Liver (tissue), 8 donors: ENCODE measurements at regions not wholly inside any gene's neighbourhood (a gene's known extent, or its start where the extent isn't known, plus 50 kb on each side); places are given as distances from the start of the nearest gene placed in this dataset.

Experiments
- DNase-seq: peaks from one replicate; pipeline ENCODE4 v3.0.0-alpha.2; 2017; ENCODE audit warnings: low spot score
- H3K27ac ChIP-seq, 2 donors: one replicate each; pipeline ENCODE4 v1.7.0; 2013; ENCODE audit warnings: inconsistent platforms in 2 of 2, low read length in 2 of 2, control low read depth in 1 of 2, low read depth in 1 of 2, mild to moderate bottlenecking in 1 of 2
- H3K27me3 ChIP-seq, 4 donors: one replicate each; pipeline versions ENCODE4 v1.6.1 to v1.7.0; 2013; ENCODE audit warnings: low read length in 3 of 4, inconsistent platforms in 1 of 4, mild to moderate bottlenecking in 1 of 4, moderate library complexity in 1 of 4; ENCODE audit not compliant: control insufficient read depth in 4 of 4, insufficient read depth in 4 of 4
- H3K36me3 ChIP-seq, 4 donors: one replicate each; pipeline versions ENCODE4 v1.6.1 to v1.7.0; 2013; ENCODE audit warnings: low read length in 3 of 4, mild to moderate bottlenecking in 3 of 4, low read depth in 1 of 4, moderate library complexity in 1 of 4; ENCODE audit not compliant: control insufficient read depth in 4 of 4, insufficient read depth in 3 of 4
- H3K4me1 ChIP-seq, 4 donors: one replicate each; pipeline versions ENCODE4 v1.6.1 to v1.7.0; 2013; ENCODE audit warnings: low read length in 3 of 4, mild to moderate bottlenecking in 3 of 4, moderate library complexity in 1 of 4; ENCODE audit not compliant: control insufficient read depth in 4 of 4, insufficient read depth in 4 of 4
- H3K4me3 ChIP-seq, 3 donors: one replicate each; pipeline versions ENCODE4 v1.6.1 to v1.7.0; 2013; ENCODE audit warnings: low read length in 3 of 3, control low read depth in 1 of 3, low read depth in 1 of 3, mild to moderate bottlenecking in 1 of 3
- H3K9ac ChIP-seq, 2 donors: one replicate each; pipeline ENCODE4 v1.7.0; 2013; ENCODE audit warnings: low read length in 2 of 2, mild to moderate bottlenecking in 2 of 2, moderate library complexity in 2 of 2, control low read depth in 1 of 2, low read depth in 1 of 2
- H3K9me3 ChIP-seq, 4 donors: one replicate each; pipeline versions ENCODE4 v1.6.1 to v1.7.0; 2013; ENCODE audit warnings: low read length in 3 of 4; ENCODE audit not compliant: control insufficient read depth in 4 of 4
- EGR1 ChIP-seq, 2 donors: IDR thresholded peaks; 2 replicates each; pipeline ENCODE4 v1.6.1; 2016 to 2018; ENCODE audit warnings: antibody characterized with exemption in 2 of 2, low read depth in 2 of 2
- FOXA1 ChIP-seq: IDR thresholded peaks from 2 replicates; pipeline ENCODE4 v1.6.1; 2016; ENCODE audit warnings: antibody characterized with exemption
- FOXA2 ChIP-seq: IDR thresholded peaks from 2 replicates; pipeline ENCODE4 v1.6.1; 2016; ENCODE audit warnings: antibody characterized with exemption
- GABPA ChIP-seq, 2 donors: IDR thresholded peaks in 1 of 2; conservative IDR thresholded peaks in 1 of 2; 2 replicates each; pipeline ENCODE4 v1.6.1; 2016; ENCODE audit warnings: antibody characterized with exemption in 2 of 2, mild to moderate bottlenecking in 1 of 2, moderate library complexity in 1 of 2
- HNF4A ChIP-seq, 2 donors: conservative IDR thresholded peaks; 2 replicates each; pipeline ENCODE4 v1.6.1; 2016; ENCODE audit warnings: antibody characterized with exemption in 2 of 2, mild to moderate bottlenecking in 2 of 2
- HNF4G ChIP-seq: IDR thresholded peaks from 2 replicates; pipeline ENCODE4 v1.6.1; 2016; ENCODE audit warnings: antibody characterized with exemption
- JUND ChIP-seq, 2 donors: IDR thresholded peaks; 2 replicates each; pipeline ENCODE4 v1.6.1; 2016; ENCODE audit warnings: antibody characterized with exemption in 2 of 2
- MAX ChIP-seq: IDR thresholded peaks from 2 replicates; pipeline ENCODE4 v1.6.1; 2016; ENCODE audit warnings: antibody characterized with exemption
- NR2F2 ChIP-seq: IDR thresholded peaks from 2 replicates; pipeline ENCODE4 v1.6.1; 2016; ENCODE audit warnings: antibody characterized with exemption
- RAD21 ChIP-seq, 2 donors: IDR thresholded peaks; 2 replicates each; pipeline ENCODE4 v1.6.1; 2016; ENCODE audit warnings: antibody characterized with exemption in 2 of 2, mild to moderate bottlenecking in 2 of 2
- REST ChIP-seq: IDR thresholded peaks from 2 replicates; pipeline ENCODE4 v1.6.1; 2016; ENCODE audit warnings: antibody characterized with exemption, mild to moderate bottlenecking
- RXRA ChIP-seq, 2 donors: IDR thresholded peaks; 2 replicates each; pipeline ENCODE4 v1.6.1; 2017 to 2018; ENCODE audit warnings: antibody characterized with exemption in 2 of 2, mild to moderate bottlenecking in 1 of 2
- SP1 ChIP-seq: IDR thresholded peaks from 2 replicates; pipeline ENCODE4 v1.6.1; 2018; ENCODE audit warnings: antibody characterized with exemption, mild to moderate bottlenecking
- TAF1 ChIP-seq: conservative IDR thresholded peaks from 2 replicates; pipeline ENCODE4 v1.6.1; 2016; ENCODE audit warnings: antibody characterized with exemption, mild to moderate bottlenecking
- YY1 ChIP-seq: IDR thresholded peaks from 2 replicates; pipeline ENCODE4 v1.6.1; 2016; ENCODE audit warnings: antibody characterized with exemption, mild to moderate bottlenecking
- ZBTB33 ChIP-seq: IDR thresholded peaks from 2 replicates; pipeline ENCODE4 v1.6.1; 2016; ENCODE audit warnings: antibody characterized with exemption
- WGBS: extraction: QIAGEN DNeasy Blood & Tissue Kit; methylation state at CpG from one replicate; pipeline ENCODE4 v1.1.7; 2013; 5-methylcytosine and 5-hydroxymethylcytosine counted together
- TF ChIP-seq, protein P1 (sequence below): IDR thresholded peaks from 2 replicates; pipeline ENCODE4 v1.6.1; 2016; ENCODE audit warnings: antibody characterized with exemption
- TF ChIP-seq, protein P2 (sequence below): fragments of 150-350 bp; IDR thresholded peaks from 2 replicates; pipeline ENCODE4 v1.5.1; 2017; ENCODE audit warnings: improper control_type of control experiment, low read depth, low read length; ENCODE audit not compliant: missing input control
- donor health status: healthy.
- donor health status: healthy.
- donor health status: healthy.
- donor health status: healthy.
- donor health status: healthy.

- DNase-seq: no peak
- WGBS: 86% methylated on average over 3 of the region's 3 CpGs
- H3K4me3 ChIP-seq: no peak overlapping the region
- H3K36me3 ChIP-seq: no peaks in the 10 kb centered on the region
- H3K4me1 ChIP-seq: no peaks in the 10 kb centered on the region
- TF ChIP-seq HNF4G (no peak), HNF4A (conservative IDR thresholded peaks at IDR 0.05) (no peak), JUND (IDR thresholded peaks at IDR 0.05) (no peak), NR2F2 (no peak), YY1 (no peak), SP1 (no peak), REST (no peak), EGR1 (IDR thresholded peaks at IDR 0.05; ENCODE audit: low read depth in 2 of 2) (no peak), FOXA1 (no peak), FOXA2 (no peak), MAX (no peak), ZBTB33 (no peak), TAF1 (no peak), GABPA (IDR thresholded peaks at IDR 0.05 in 1 of 2, conservative IDR thresholded peaks at IDR 0.05 in 1 of 2) (no peak), RXRA (IDR thresholded peaks at IDR 0.05) (no peak), RAD21 (IDR thresholded peaks at IDR 0.05) (no peak)
- TF ChIP-seq, protein P1, sequence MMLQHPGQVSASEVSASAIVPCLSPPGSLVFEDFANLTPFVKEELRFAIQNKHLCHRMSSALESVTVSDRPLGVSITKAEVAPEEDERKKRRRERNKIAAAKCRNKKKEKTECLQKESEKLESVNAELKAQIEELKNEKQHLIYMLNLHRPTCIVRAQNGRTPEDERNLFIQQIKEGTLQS: no peak
- TF ChIP-seq, protein P2, sequence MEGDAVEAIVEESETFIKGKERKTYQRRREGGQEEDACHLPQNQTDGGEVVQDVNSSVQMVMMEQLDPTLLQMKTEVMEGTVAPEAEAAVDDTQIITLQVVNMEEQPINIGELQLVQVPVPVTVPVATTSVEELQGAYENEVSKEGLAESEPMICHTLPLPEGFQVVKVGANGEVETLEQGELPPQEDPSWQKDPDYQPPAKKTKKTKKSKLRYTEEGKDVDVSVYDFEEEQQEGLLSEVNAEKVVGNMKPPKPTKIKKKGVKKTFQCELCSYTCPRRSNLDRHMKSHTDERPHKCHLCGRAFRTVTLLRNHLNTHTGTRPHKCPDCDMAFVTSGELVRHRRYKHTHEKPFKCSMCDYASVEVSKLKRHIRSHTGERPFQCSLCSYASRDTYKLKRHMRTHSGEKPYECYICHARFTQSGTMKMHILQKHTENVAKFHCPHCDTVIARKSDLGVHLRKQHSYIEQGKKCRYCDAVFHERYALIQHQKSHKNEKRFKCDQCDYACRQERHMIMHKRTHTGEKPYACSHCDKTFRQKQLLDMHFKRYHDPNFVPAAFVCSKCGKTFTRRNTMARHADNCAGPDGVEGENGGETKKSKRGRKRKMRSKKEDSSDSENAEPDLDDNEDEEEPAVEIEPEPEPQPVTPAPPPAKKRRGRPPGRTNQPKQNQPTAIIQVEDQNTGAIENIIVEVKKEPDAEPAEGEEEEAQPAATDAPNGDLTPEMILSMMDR: no peak
- no peak overlapping the region for H3K27ac ChIP-seq
- no peaks in the 10 kb centered on the region for H3K27me3 ChIP-seq
- H3K9me3 ChIP-seq: no peaks in the 10 kb centered on the region
- H3K9ac ChIP-seq: no peak overlapping the region
These were observed 617.4 kb downstream of the BCL11A start for GRCh38 chr2:59936048-59936447.

DNA sequence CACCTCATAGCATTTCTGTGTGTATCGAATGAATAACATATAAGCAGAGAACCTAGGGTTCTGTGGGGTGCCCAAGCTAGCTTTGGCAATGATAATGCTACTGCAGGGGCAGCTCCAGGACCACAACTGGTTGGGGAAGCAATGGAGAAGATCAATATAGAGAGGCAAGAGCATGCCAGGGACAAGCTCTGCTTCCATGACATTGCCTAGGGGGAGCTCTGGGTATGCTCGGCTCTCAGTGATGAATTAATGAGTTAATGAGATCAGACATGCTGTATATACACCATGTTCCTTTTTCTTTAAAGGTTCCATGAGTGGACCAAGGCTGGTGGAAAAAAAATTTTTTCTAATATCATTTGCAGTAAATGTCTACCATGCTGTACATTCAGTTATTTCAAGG is 618.4 kb downstream of the BCL11A start:
- WGBS: 75% methylated on average over 2 of the region's 2 CpGs
- no peaks in the 10 kb centered on the region for H3K27me3 ChIP-seq
- no peaks in the 10 kb centered on the region for H3K9me3 ChIP-seq
- H3K4me3 ChIP-seq: no peak overlapping the region
- no peak overlapping the region for H3K27ac ChIP-seq
- no peak overlapping the region for H3K9ac ChIP-seq
- H3K36me3 ChIP-seq: no peaks in the 10 kb centered on the region
- no peak for DNase-seq
- no peaks in the 10 kb centered on the region for H3K4me1 ChIP-seq
- TF ChIP-seq MAX (no peak), FOXA2 (no peak), TAF1 (no peak), RAD21 (IDR thresholded peaks at IDR 0.05) (no peak), ZBTB33 (no peak), FOXA1 (no peak), SP1 (no peak)
- TF ChIP-seq, protein P1: no peak
